ENCODE measurements at regions not wholly inside any gene's neighbourhood (a gene's known extent, or its start where the extent isn't known, plus 50 kb on each side); places are given as distances from the start of the nearest gene placed in this dataset.

DNA sequence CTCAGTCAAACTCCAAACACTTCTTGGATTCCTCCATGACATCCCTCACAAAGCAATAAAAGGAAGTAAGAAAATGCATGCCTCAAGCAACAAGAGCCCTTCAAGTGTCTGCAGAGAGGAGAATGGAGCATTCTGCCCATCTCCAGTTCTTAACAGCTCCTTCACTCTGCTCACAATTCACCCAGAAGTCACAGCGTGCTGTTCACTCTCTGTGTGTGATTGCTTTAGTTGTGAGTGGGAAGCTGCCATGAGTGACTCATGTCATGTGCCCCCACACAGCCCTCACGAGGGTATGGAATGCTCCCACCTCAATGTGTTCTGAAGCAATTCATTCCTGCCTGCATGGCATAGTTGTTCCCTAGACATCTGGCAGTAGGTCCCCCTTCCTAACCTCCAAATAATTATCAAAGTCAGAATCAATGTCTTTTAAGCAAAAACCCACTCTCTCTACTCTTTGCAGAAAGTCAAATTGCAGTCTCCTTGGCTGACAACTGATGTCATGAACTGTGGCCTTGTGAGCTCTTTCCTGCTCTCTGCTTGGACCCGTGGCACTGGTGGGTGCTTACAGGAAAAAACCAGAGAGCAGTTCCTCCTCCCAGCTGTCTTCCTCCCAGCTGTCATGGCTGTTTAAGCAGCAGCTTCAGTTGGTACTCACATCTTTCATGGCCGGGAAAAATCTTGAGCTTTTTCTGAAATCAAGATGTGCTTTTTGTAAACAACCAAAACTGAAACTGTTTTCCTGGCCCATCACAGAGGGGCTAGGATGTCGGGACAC, 112.1 kb upstream of the SPON1 start:
- TF ChIP-seq, protein P1, sequence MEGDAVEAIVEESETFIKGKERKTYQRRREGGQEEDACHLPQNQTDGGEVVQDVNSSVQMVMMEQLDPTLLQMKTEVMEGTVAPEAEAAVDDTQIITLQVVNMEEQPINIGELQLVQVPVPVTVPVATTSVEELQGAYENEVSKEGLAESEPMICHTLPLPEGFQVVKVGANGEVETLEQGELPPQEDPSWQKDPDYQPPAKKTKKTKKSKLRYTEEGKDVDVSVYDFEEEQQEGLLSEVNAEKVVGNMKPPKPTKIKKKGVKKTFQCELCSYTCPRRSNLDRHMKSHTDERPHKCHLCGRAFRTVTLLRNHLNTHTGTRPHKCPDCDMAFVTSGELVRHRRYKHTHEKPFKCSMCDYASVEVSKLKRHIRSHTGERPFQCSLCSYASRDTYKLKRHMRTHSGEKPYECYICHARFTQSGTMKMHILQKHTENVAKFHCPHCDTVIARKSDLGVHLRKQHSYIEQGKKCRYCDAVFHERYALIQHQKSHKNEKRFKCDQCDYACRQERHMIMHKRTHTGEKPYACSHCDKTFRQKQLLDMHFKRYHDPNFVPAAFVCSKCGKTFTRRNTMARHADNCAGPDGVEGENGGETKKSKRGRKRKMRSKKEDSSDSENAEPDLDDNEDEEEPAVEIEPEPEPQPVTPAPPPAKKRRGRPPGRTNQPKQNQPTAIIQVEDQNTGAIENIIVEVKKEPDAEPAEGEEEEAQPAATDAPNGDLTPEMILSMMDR (IDR thresholded peaks at IDR 0.05; ENCODE audit: insufficient read depth, low read depth, low read length) = no peak
- DNase-seq (ENCODE audit: low read depth) = no peak
- H3K4me3 ChIP-seq (ENCODE audit: low read depth, low read length) = no peak overlapping the region

GRCh38 chr11:13851691-13852090, 110.8 kb upstream of the SPON1 start:
- TF ChIP-seq, protein P1 (IDR thresholded peaks at IDR 0.05; ENCODE audit: insufficient read depth, low read depth, low read length) = no peak
- DNase-seq (ENCODE audit: low read depth) = no peak
- H3K4me3 ChIP-seq (ENCODE audit: low read depth, low read length) = no peak overlapping the region

DNA sequence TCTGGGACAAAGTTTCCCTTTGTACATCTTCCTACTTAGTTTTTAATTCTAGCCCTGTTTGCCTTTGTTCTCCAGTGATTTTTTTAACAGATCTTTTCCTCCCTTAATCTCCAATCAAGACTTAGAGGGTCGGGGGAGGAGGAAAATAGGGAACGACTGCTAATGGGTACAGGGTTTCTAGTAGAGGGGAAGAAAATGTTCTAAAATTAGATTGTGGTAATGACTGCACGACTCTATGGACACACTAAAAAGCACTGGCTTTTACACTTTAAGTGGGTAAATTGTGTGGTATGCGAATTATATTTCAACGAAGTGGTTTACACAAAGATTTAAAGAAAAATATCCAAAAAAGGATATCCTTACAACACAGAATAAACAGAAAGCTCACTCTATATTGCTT, 110.0 kb upstream of the SPON1 start:
- no peak for DNase-seq (ENCODE audit: low read depth)
- TF ChIP-seq, protein P1 (IDR thresholded peaks at IDR 0.05; ENCODE audit: insufficient read depth, low read depth, low read length) = no peak

DNA sequence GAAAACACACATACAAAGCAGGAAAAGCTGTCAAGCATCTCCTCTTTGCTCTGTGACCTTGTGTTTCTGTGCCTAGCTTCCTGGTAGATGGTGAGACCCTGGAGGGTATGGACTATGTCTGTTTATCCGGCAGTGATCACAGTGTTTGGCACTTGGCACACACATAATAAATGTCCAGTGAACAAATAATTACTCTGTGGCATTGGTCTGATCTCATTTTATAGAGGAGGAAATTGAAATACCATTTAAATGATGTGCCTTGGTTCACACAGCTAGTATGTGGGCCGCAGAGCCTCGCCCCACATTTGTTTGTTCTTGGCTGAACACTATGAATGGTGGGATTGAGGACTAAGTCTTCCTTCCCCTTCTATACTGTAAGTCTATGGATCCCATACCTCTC, 104.7 kb upstream of the SPON1 start:
- H3K4me3 ChIP-seq (ENCODE audit: low read depth, low read length) = no peak overlapping the region
- TF ChIP-seq, protein P1 (IDR thresholded peaks at IDR 0.05; ENCODE audit: insufficient read depth, low read depth, low read length) = no peak
- DNase-seq (ENCODE audit: low read depth) = no peak

More for the DNA sequence above, 110.0 kb upstream of the SPON1 start:
- H3K4me3 ChIP-seq (ENCODE audit: low read depth, low read length) = no peak overlapping the region

- no peak overlapping the region for H3K4me3 ChIP-seq (ENCODE audit: low read depth, low read length)
- DNase-seq (ENCODE audit: low read depth) = no peak
- TF ChIP-seq, protein P1 (IDR thresholded peaks at IDR 0.05; ENCODE audit: insufficient read depth, low read depth, low read length) = no peak
Observed at GRCh38 chr11:13859892-13860291, 102.6 kb upstream of the SPON1 start.

DNA sequence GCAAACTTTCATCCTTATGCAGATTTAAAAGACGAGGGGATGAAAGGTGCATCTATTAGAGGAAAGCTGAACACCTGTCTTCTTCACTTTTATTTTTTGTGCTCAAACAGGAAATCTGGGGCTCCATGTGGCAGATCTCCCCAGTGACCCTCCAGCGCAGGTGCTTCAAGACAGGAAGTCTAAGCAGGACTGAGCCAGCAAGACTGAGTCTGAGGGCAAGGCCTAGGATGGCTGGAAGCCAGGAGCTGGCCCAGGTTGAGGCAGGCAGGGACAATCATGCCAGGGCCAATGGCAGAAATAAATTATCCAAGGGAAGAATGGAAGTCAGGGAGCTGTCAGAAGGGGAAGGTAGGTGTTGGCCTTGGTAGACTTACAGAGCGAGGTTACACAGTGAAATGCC, 101.1 kb upstream of the SPON1 start:
- DNase-seq (ENCODE audit: low read depth) = no peak
- H3K4me3 ChIP-seq (ENCODE audit: low read depth, low read length) = no peak overlapping the region
- TF ChIP-seq, protein P1 (IDR thresholded peaks at IDR 0.05; ENCODE audit: insufficient read depth, low read depth, low read length) = no peak

Measured in fibroblast of villous mesenchyme (primary cell).